Upper lobe of left lung (tissue), 6 donors: ENCODE measurements at regions not wholly inside any gene's neighbourhood (a gene's known extent, or its start where the extent isn't known, plus 50 kb on each side); places are given as distances from the start of the nearest gene placed in this dataset.
"Not testable (repeated sequence)": the region's sequence is repeated elsewhere in the genome, so short reads cannot be mapped to it uniquely, and the experiment has no call there.

ENCODE experiments used
- ATAC-seq, 2 donors: fragments of 200-7000 bp; cut with Tn5 transposase; one replicate each; pipeline ENCODE4 v1.9.1; 2022; ENCODE audit warnings: mild to moderate bottlenecking in 2 of 2, moderate library complexity in 2 of 2; ENCODE audit not compliant: low FRiP score in 2 of 2
- DNase-seq, 2 donors: peaks; one replicate each; pipeline ENCODE4 v3.0.0-alpha.2; 2019 to 2020
- H3K27ac ChIP-seq, 4 donors: fragments of 200-600 bp; sonication (generic); one replicate each; pipeline ENCODE4 v1.5.1; 2016 to 2019
- H3K27me3 ChIP-seq, 4 donors: fragments of 200-600 bp; sonication (generic); one replicate each; pipeline ENCODE4 v1.5.1; 2017 to 2019
- H3K36me3 ChIP-seq, 4 donors: fragments of 200-600 bp; sonication (generic); one replicate each; pipeline ENCODE4 v1.5.1; 2016 to 2019
- H3K4me1 ChIP-seq, 4 donors: fragments of 200-600 bp; sonication (generic); one replicate each; pipeline ENCODE4 v1.5.1; 2018 to 2019
- H3K4me3 ChIP-seq, 4 donors: fragments of 200-600 bp; sonication (generic); one replicate each; pipeline ENCODE4 v1.5.1; 2017 to 2019; ENCODE audit warnings: mild to moderate bottlenecking in 2 of 4, moderate library complexity in 1 of 4
- H3K9me3 ChIP-seq, 4 donors: fragments of 200-600 bp; sonication (generic); one replicate each; pipeline ENCODE4 v1.5.1; 2018 to 2019
- CTCF ChIP-seq, 6 experiments: fragments of 450-650 bp in 4 of 6; fragments of 200-600 bp in 2 of 6; sonication (generic) in 2 of 6; IDR thresholded peaks; one replicate each; pipeline ENCODE4 v1.5.1; 2016 to 2019; ENCODE audit warnings: antibody characterized with exemption in 6 of 6
- EP300 ChIP-seq, 4 donors: sonication (generic); formaldehyde crosslinking; IDR thresholded peaks; one replicate each; pipeline ENCODE4 v1.5.1; 2017; ENCODE audit warnings: antibody characterized with exemption in 4 of 4, control low read depth in 2 of 4
- POLR2A ChIP-seq, 4 donors: fragments of 450-650 bp; IDR thresholded peaks; one replicate each; pipeline ENCODE4 v1.5.1; 2016 to 2017; ENCODE audit warnings: antibody characterized with exemption in 4 of 4, mild to moderate bottlenecking in 2 of 4
- POLR2AphosphoS5 ChIP-seq, 2 donors: sonication (generic); formaldehyde crosslinking; IDR thresholded peaks; one replicate each; pipeline ENCODE4 v1.5.1; 2017; ENCODE audit warnings: antibody characterized with exemption in 2 of 2
- WGBS, 2 donors: methylation state at CpG; one replicate each; pipeline ENCODE4 v1.1.5; 2017 to 2018; 5-methylcytosine and 5-hydroxymethylcytosine counted together
- donor health status: DM: no; HTN: no; CAD: no; lungs with moderate emphysema.
- donor health status: DM: no; HTN: yes; CAD: no; lungs with severe emphysema.

- no peaks in the 10 kb centered on the region for H3K36me3 ChIP-seq
- WGBS, 2 donors: 68 to 78% methylated on average over 2 of the region's 2 CpGs
- no peak for ATAC-seq
Measured at GRCh38 chr17:52420555-52421078, 262.1 kb upstream of the CA10 start.

DNA sequence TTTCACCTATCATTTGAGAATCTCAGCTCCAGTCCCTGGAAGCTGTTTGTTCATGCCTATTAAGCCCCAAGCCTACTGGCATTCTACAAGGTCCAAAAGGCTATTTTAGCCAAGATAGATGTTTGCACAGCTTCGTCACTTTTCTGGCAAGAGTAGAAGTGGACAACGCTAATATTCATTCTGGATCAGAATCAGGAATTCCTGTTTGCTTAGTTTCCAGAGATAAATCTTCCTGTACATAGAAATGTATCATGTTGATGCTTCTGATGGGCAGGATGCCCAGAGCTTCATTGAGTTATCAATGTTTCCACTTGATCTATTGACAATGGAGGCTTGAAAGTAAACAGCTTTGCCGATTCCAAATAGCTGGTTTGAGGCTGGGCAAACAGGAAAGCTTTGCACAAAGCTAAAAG lies 260.7 kb upstream of the CA10 start:
- Histone ChIP-seq H3K9me3 (peaks cover 0 to 1% (median 0%) of the 10 kb centered on the region in 4 donors), H3K4me3 (no peak overlapping the region), H3K36me3 (no peaks in the 10 kb centered on the region), H3K4me1 (no peaks in the 10 kb centered on the region), H3K27ac (no peak overlapping the region), H3K27me3 (no peaks in the 10 kb centered on the region)
- WGBS, 2 donors: 48 to 52% methylated on average over 3 of the region's 3 CpGs
- ATAC-seq (peak in 1 of 2 donors; percentile 56), DNase-seq (no peak)
- TF ChIP-seq POLR2AphosphoS5 (IDR thresholded peaks at IDR 0.05) (no peak), POLR2A (IDR thresholded peaks at IDR 0.05) (no peak)

More at GRCh38 chr17:52420555-52421078, 262.1 kb upstream of the CA10 start:
- no peaks in the 10 kb centered on the region for H3K27me3 ChIP-seq
- no peaks in the 10 kb centered on the region for H3K4me1 ChIP-seq
- H3K9me3 ChIP-seq: peaks cover 0 to 3% (median 0%) of the 10 kb centered on the region in 4 donors
- H3K4me3 ChIP-seq: no peak overlapping the region
- H3K27ac ChIP-seq: no peak overlapping the region
- no peak for DNase-seq
- TF ChIP-seq EP300 (IDR thresholded peaks at IDR 0.05) (no peak), POLR2AphosphoS5 (IDR thresholded peaks at IDR 0.05) (no peak), POLR2A (IDR thresholded peaks at IDR 0.05) (no peak)

GRCh38 chr17:52410781-52411180 lies 252.3 kb upstream of the CA10 start:
- no peaks in the 10 kb centered on the region for H3K9me3 ChIP-seq
- TF ChIP-seq POLR2A (IDR thresholded peaks at IDR 0.05): no peak
- TF ChIP-seq POLR2AphosphoS5 (IDR thresholded peaks at IDR 0.05): no peak
- TF ChIP-seq EP300 (IDR thresholded peaks at IDR 0.05): no peak
- no peak for TF ChIP-seq CTCF (IDR thresholded peaks at IDR 0.05)
- no peak for ATAC-seq
- WGBS, 2 donors: 32 to 50% methylated on average over 1 of the region's 1 CpG
- H3K27me3 ChIP-seq: no peaks in the 10 kb centered on the region
- no peak overlapping the region for H3K27ac ChIP-seq
- no peak for DNase-seq
- H3K4me3 ChIP-seq: no peak overlapping the region
- H3K36me3 ChIP-seq: no peaks in the 10 kb centered on the region
- no peaks in the 10 kb centered on the region for H3K4me1 ChIP-seq

DNA sequence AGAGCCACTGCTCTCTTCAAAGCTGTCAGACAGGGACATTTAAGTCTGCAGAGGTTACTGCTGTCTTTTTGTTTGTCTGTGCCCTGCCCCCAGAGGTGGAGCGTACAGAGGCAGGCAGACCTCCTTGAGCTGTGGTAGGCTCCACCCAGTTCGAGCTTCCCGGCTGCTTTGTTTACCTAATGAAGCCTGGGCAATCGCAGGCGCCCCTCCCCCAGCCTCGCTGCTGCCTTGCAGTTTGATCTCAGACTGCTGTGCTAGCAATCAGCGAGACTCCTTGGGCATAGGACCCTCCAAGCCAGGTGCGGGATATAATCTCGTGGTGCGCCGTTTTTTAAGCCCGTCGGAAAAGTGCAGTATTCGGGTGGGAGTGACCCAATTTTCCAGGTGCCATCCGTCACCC lies 250.7 kb upstream of the CA10 start:
- ATAC-seq, H3K4me3 ChIP-seq, H3K4me1 ChIP-seq, H3K27me3 ChIP-seq, H3K36me3 ChIP-seq, H3K9me3 ChIP-seq, H3K27ac ChIP-seq: not testable (repeated sequence)
- peak in 1 of 2 donors; percentile 43 for DNase-seq
- WGBS, 2 donors: 73 to 80% methylated on average over 2 to 15 of the region's 15 CpGs

DNA sequence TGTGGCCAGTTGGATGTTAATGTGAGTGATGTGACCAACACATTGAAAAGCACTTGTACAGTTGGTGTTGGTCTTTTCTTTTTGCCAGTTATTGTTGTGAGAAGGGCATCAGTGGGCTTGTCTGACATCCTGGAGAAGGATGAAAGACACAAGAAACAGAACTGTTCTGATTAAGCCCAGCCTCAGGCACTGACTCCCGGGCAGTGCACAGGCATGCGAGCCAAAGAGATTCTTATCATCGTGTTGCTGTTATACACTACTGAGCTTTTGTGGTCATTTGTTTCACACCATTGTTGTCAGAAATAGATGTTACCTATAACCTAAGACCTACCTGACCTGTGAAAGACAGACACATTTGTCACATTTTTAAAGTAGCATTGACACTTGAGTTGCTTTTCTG lies 236.8 kb upstream of the CA10 start:
- ATAC-seq (no peak), DNase-seq (no peak)
- 48 to 72% methylated on average over 3 of the region's 3 CpGs for WGBS, 2 donors
- no peaks in the 10 kb centered on the region for H3K27me3 ChIP-seq
- H3K36me3 ChIP-seq: no peaks in the 10 kb centered on the region
- H3K9me3 ChIP-seq: no peaks in the 10 kb centered on the region
- TF ChIP-seq POLR2A (IDR thresholded peaks at IDR 0.05) (no peak), CTCF (IDR thresholded peaks at IDR 0.05) (no peak), POLR2AphosphoS5 (IDR thresholded peaks at IDR 0.05) (no peak), EP300 (IDR thresholded peaks at IDR 0.05) (no peak)
- no peak overlapping the region for H3K4me3 ChIP-seq
- no peaks in the 10 kb centered on the region for H3K4me1 ChIP-seq
- H3K27ac ChIP-seq: no peak overlapping the region

DNA sequence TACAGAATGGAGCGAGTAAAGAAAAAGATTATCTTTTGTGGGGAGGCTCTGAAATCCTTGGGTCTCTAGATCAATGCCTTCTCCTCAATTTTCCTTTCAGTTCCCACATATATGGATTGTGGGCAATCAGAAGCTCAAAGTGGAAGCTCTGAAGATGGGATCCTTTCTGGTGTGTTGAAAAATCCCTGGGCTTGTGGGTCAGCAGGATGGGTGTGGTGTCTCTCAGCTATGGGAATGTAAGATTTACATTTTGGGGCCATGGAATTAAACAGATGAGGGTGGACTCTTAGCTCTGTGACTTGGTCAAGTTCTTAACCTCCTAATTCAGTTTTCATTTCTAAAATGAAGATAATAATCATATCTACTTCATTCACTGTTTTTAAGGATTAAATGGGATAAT lies 231.9 kb upstream of the CA10 start:
- DNase-seq: no peak
- Histone ChIP-seq H3K27ac (no peak overlapping the region), H3K27me3 (no peaks in the 10 kb centered on the region), H3K9me3 (no peaks in the 10 kb centered on the region), H3K4me1 (no peaks in the 10 kb centered on the region), H3K36me3 (no peaks in the 10 kb centered on the region), H3K4me3 (no peak overlapping the region)
- ATAC-seq: peak in 1 of 2 donors; percentile 52
- WGBS, 2 donors: 90 to 98% methylated on average over 1 of the region's 1 CpG
- no peak for TF ChIP-seq CTCF (IDR thresholded peaks at IDR 0.05)
- TF ChIP-seq POLR2AphosphoS5 (IDR thresholded peaks at IDR 0.05): no peak
